IgD-negative memory B cell (primary cell): ENCODE measurements at regions not wholly inside any gene's neighbourhood (a gene's known extent, or its start where the extent isn't known, plus 50 kb on each side); places are given as distances from the start of the nearest gene placed in this dataset.
A peak's percentile ranks its signal among the peaks of the same experiment; 100 is the strongest.

ENCODE experiments used
- H3K27ac Mint-ChIP-seq, 3 donors: one replicate each; pipeline ENCODE4 v1.8.0; 2020 to 2022; ENCODE audit warnings: mild to moderate bottlenecking in 3 of 3, mixed read lengths in 3 of 3, moderate library complexity in 1 of 3
- H3K27me3 Mint-ChIP-seq: one replicate; pipeline ENCODE4 v1.8.0; 2021; ENCODE audit warnings: mixed read lengths
- H3K36me3 Mint-ChIP-seq: one replicate; pipeline ENCODE4 v1.8.0; 2020; ENCODE audit warnings: mild to moderate bottlenecking, mixed read lengths
- H3K4me1 Mint-ChIP-seq, 3 donors: one replicate each; pipeline ENCODE4 v1.8.0; 2020 to 2022; ENCODE audit warnings: mixed read lengths in 3 of 3, mild to moderate bottlenecking in 1 of 3
- H3K4me3 Mint-ChIP-seq, 4 donors: one replicate each; pipeline ENCODE4 v1.8.0; 2020 to 2022; ENCODE audit warnings: mild to moderate bottlenecking in 4 of 4, mixed read lengths in 4 of 4, moderate library complexity in 3 of 4
- H3K9me3 Mint-ChIP-seq, 3 donors: one replicate each; pipeline ENCODE4 v1.8.0; 2020 to 2021; ENCODE audit warnings: mixed read lengths in 3 of 3, mild to moderate bottlenecking in 1 of 3

GRCh38 chr1:38418195-38419030, 371.8 kb upstream of the POU3F1 start:
- Mint-ChIP-seq H3K4me1 (no peaks in the 10 kb centered on the region), H3K4me3 (no peak overlapping the region), H3K27me3 (no peaks in the 10 kb centered on the region), H3K27ac (no peak overlapping the region), H3K9me3 (peaks cover 9 to 26% (median 10%) of the 10 kb centered on the region in 3 donors), H3K36me3 (peaks cover 2% of the 10 kb centered on the region)

- Mint-ChIP-seq H3K4me3 (no peak overlapping the region), H3K27me3 (no peaks in the 10 kb centered on the region), H3K9me3 (peaks cover 6 to 48% (median 30%) of the 10 kb centered on the region in 3 donors), H3K36me3 (peaks cover 1% of the 10 kb centered on the region), H3K27ac (no peak overlapping the region), H3K4me1 (no peaks in the 10 kb centered on the region)
These were observed 357.1 kb upstream of the POU3F1 start for GRCh38 chr1:38403667-38404066.

- no peak overlapping the region for H3K27ac Mint-ChIP-seq
- H3K27me3 Mint-ChIP-seq = no peaks in the 10 kb centered on the region
- H3K36me3 Mint-ChIP-seq = peaks cover 4% of the 10 kb centered on the region
- H3K4me3 Mint-ChIP-seq = peak overlapping the region in 1 of 4 donors; percentile 4
- H3K4me1 Mint-ChIP-seq = no peaks in the 10 kb centered on the region
- peaks cover 6 to 44% (median 26%) of the 10 kb centered on the region in 3 donors for H3K9me3 Mint-ChIP-seq
These were observed 355.7 kb upstream of the POU3F1 start for GRCh38 chr1:38402230-38402815.

GRCh38 chr1:38396606-38397005, 350.0 kb upstream of the POU3F1 start:
- Mint-ChIP-seq H3K9me3 (peaks cover 2 to 17% (median 13%) of the 10 kb centered on the region in 3 donors), H3K27me3 (no peaks in the 10 kb centered on the region), H3K27ac (no peak overlapping the region), H3K4me1 (peaks cover 0 to 6% (median 4%) of the 10 kb centered on the region in 3 donors), H3K4me3 (peak overlapping the region in 1 of 4 donors; percentile 33), H3K36me3 (peaks cover 3% of the 10 kb centered on the region)

GRCh38 chr1:38394303-38394702, 347.7 kb upstream of the POU3F1 start:
- H3K4me1 Mint-ChIP-seq = peaks cover 2 to 6% (median 4%) of the 10 kb centered on the region in 3 donors
- no peak overlapping the region for H3K4me3 Mint-ChIP-seq
- H3K36me3 Mint-ChIP-seq = peaks cover 7% of the 10 kb centered on the region
- no peaks in the 10 kb centered on the region for H3K27me3 Mint-ChIP-seq
- no peak overlapping the region for H3K27ac Mint-ChIP-seq
- H3K9me3 Mint-ChIP-seq = peaks cover 10 to 19% (median 13%) of the 10 kb centered on the region in 3 donors

- H3K4me1 Mint-ChIP-seq = peaks cover 2 to 6% (median 4%) of the 10 kb centered on the region in 3 donors
- no peak overlapping the region for H3K4me3 Mint-ChIP-seq
- H3K36me3 Mint-ChIP-seq = peaks cover 6% of the 10 kb centered on the region
- no peak overlapping the region for H3K27ac Mint-ChIP-seq
- H3K27me3 Mint-ChIP-seq = no peaks in the 10 kb centered on the region
- peaks cover 10 to 25% (median 16%) of the 10 kb centered on the region in 3 donors for H3K9me3 Mint-ChIP-seq
These were observed 346.3 kb upstream of the POU3F1 start for GRCh38 chr1:38392861-38393260.

GRCh38 chr1:38381256-38381655, 334.7 kb upstream of the POU3F1 start:
- peaks cover 4% of the 10 kb centered on the region for H3K27me3 Mint-ChIP-seq
- H3K36me3 Mint-ChIP-seq = peaks cover 6% of the 10 kb centered on the region
- H3K9me3 Mint-ChIP-seq = no peaks in the 10 kb centered on the region
- H3K27ac Mint-ChIP-seq = no peak overlapping the region
- no peaks in the 10 kb centered on the region for H3K4me1 Mint-ChIP-seq
- no peak overlapping the region for H3K4me3 Mint-ChIP-seq

- H3K36me3 Mint-ChIP-seq = peaks cover 5% of the 10 kb centered on the region
These were observed 330.0 kb upstream of the POU3F1 start for GRCh38 chr1:38376577-38376976.

GRCh38 chr1:38375035-38375434, 328.4 kb upstream of the POU3F1 start:
- peaks cover 8 to 18% (median 11%) of the 10 kb centered on the region in 3 donors for H3K9me3 Mint-ChIP-seq
- no peak overlapping the region for H3K27ac Mint-ChIP-seq
- no peak overlapping the region for H3K4me3 Mint-ChIP-seq
- peaks cover 0 to 3% (median 3%) of the 10 kb centered on the region in 3 donors for H3K4me1 Mint-ChIP-seq
- H3K36me3 Mint-ChIP-seq = peaks cover 6% of the 10 kb centered on the region
- no peaks in the 10 kb centered on the region for H3K27me3 Mint-ChIP-seq

More at GRCh38 chr1:38376577-38376976, 330.0 kb upstream of the POU3F1 start:
- Mint-ChIP-seq H3K9me3 (peaks cover 8 to 18% (median 11%) of the 10 kb centered on the region in 3 donors), H3K4me3 (peak overlapping the region in 1 of 4 donors; percentile 43), H3K4me1 (peaks cover 0 to 3% (median 0%) of the 10 kb centered on the region in 3 donors), H3K27me3 (peaks cover 4% of the 10 kb centered on the region), H3K27ac (no peak overlapping the region)

- Mint-ChIP-seq H3K27me3 (no peaks in the 10 kb centered on the region), H3K4me1 (peaks cover 0 to 3% (median 3%) of the 10 kb centered on the region in 3 donors), H3K4me3 (peak overlapping the region in 1 of 4 donors; percentile 14), H3K27ac (no peak overlapping the region), H3K36me3 (peaks cover 3% of the 10 kb centered on the region), H3K9me3 (peaks cover 8 to 18% (median 11%) of the 10 kb centered on the region in 3 donors)
These were observed 324.9 kb upstream of the POU3F1 start for GRCh38 chr1:38371505-38371844.

GRCh38 chr1:38370716-38371504, 324.3 kb upstream of the POU3F1 start:
- Mint-ChIP-seq H3K9me3 (peaks cover 8 to 18% (median 11%) of the 10 kb centered on the region in 3 donors), H3K4me3 (peak overlapping the region in 1 of 4 donors; percentile 14), H3K36me3 (peaks cover 3% of the 10 kb centered on the region), H3K4me1 (peaks cover 0 to 3% (median 3%) of the 10 kb centered on the region in 3 donors), H3K27ac (no peak overlapping the region), H3K27me3 (no peaks in the 10 kb centered on the region)

GRCh38 chr1:38365242-38365641, 318.6 kb upstream of the POU3F1 start:
- H3K4me1 Mint-ChIP-seq = peaks cover 0 to 1% (median 0%) of the 10 kb centered on the region in 3 donors
- H3K4me3 Mint-ChIP-seq = no peak overlapping the region
- peaks cover 4% of the 10 kb centered on the region for H3K36me3 Mint-ChIP-seq
- H3K9me3 Mint-ChIP-seq = no peaks in the 10 kb centered on the region
- no peak overlapping the region for H3K27ac Mint-ChIP-seq
- H3K27me3 Mint-ChIP-seq = no peaks in the 10 kb centered on the region

GRCh38 chr1:38361566-38361965, 315.0 kb upstream of the POU3F1 start:
- H3K9me3 Mint-ChIP-seq = no peaks in the 10 kb centered on the region
- peaks cover 0 to 1% (median 0%) of the 10 kb centered on the region in 3 donors for H3K4me1 Mint-ChIP-seq
- H3K27me3 Mint-ChIP-seq = no peaks in the 10 kb centered on the region
- H3K36me3 Mint-ChIP-seq = peaks cover 3% of the 10 kb centered on the region
- no peak overlapping the region for H3K4me3 Mint-ChIP-seq
- H3K27ac Mint-ChIP-seq = no peak overlapping the region

GRCh38 chr1:38360807-38361206, 314.2 kb upstream of the POU3F1 start:
- Mint-ChIP-seq H3K4me3 (peak overlapping the region in 1 of 4 donors; percentile 81), H3K27ac (no peak overlapping the region), H3K9me3 (no peaks in the 10 kb centered on the region)

GRCh38 chr1:38353956-38354355, 307.4 kb upstream of the POU3F1 start:
- Mint-ChIP-seq H3K4me3 (no peak overlapping the region), H3K4me1 (no peaks in the 10 kb centered on the region), H3K27ac (no peak overlapping the region), H3K27me3 (no peaks in the 10 kb centered on the region), H3K9me3 (peaks cover 0 to 2% (median under 1%) of the 10 kb centered on the region in 3 donors), H3K36me3 (no peaks in the 10 kb centered on the region)

More at GRCh38 chr1:38360807-38361206, 314.2 kb upstream of the POU3F1 start:
- Mint-ChIP-seq H3K4me1 (peaks cover 0 to 1% (median 0%) of the 10 kb centered on the region in 3 donors), H3K36me3 (peaks cover 3% of the 10 kb centered on the region), H3K27me3 (no peaks in the 10 kb centered on the region)
